SK-N-MC (cell line): ENCODE measurements at regions not wholly inside any gene's neighbourhood (a gene's known extent, or its start where the extent isn't known, plus 50 kb on each side); places are given as distances from the start of the nearest gene placed in this dataset.
"Not testable (repeated sequence)": the region's sequence is repeated elsewhere in the genome, so short reads cannot be mapped to it uniquely, and the experiment has no call there.

Source experiments
- FOXP2 ChIP-seq: optimal IDR thresholded peaks from 2 replicates; pipeline ENCODE3; 2011; ENCODE audit warnings: mild to moderate bottlenecking, moderate library complexity; ENCODE audit not compliant: insufficient read depth; ENCODE audit errors: extremely low read length, control extremely low read depth
- POLR2AphosphoS5 ChIP-seq: IDR thresholded peaks from 2 replicates; pipeline ENCODE4 v1.6.1; 2012; ENCODE audit warnings: mild to moderate bottlenecking, low read depth, low read length, borderline replicate concordance

DNA sequence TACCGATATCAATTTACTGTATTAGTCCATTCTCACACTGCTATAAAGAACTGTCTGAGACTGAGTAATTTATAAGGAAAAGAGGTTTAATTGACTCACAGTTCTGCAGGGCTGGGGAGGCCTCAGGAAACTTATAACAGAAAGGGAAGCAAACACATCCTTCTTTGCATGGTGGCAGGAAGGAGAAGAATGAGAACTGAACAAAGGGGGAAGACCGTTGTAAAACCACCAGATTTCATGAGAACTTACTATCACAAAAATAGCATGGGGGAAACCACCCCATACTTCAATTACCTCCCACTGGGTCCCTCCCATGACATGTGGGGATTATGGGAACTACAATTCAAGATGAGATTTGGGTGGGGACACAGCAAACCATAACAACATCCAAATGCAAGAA lies 239.7 kb downstream of the SQOR start:
- not testable (repeated sequence) for TF ChIP-seq POLR2AphosphoS5, FOXP2
